ENCODE measurements at regions not wholly inside any gene's neighbourhood (a gene's known extent, or its start where the extent isn't known, plus 50 kb on each side); places are given as distances from the start of the nearest gene placed in this dataset.
A peak's percentile ranks its signal among the peaks of the same experiment; 100 is the strongest.

GRCh38 chr2:16130541-16130880 is 190.2 kb downstream of the MYCN start:
- DNase-seq (ENCODE audit: low read depth): no peak
- TF ChIP-seq CTCF (IDR thresholded peaks at IDR 0.05; ENCODE audit: insufficient read depth, low read length, severe bottlenecking): no peak
- no peaks in the 10 kb centered on the region for H3K27me3 ChIP-seq (ENCODE audit: control insufficient read depth, insufficient read depth, low read length)
- H3K36me3 ChIP-seq (ENCODE audit: control insufficient read depth, insufficient read depth, low read length): no peaks in the 10 kb centered on the region
- FAIRE-seq: no peak
- H3K4me3 ChIP-seq (ENCODE audit: low read depth, low read length): no peak overlapping the region

- Histone ChIP-seq H3K27me3 (ENCODE audit: control insufficient read depth, insufficient read depth, low read length) (no peaks in the 10 kb centered on the region), H3K36me3 (ENCODE audit: control insufficient read depth, insufficient read depth, low read length) (no peaks in the 10 kb centered on the region), H3K4me3 (ENCODE audit: low read depth, low read length) (no peak overlapping the region)
- DNase-seq (ENCODE audit: low read depth) (no peak), FAIRE-seq (no peak)
- TF ChIP-seq CTCF (IDR thresholded peaks at IDR 0.05; ENCODE audit: insufficient read depth, low read length, severe bottlenecking): no peak
These were observed 189.6 kb downstream of the MYCN start for GRCh38 chr2:16129716-16130540.

GRCh38 chr2:16128746-16129610 is 188.6 kb downstream of the MYCN start:
- TF ChIP-seq CTCF (IDR thresholded peaks at IDR 0.05; ENCODE audit: insufficient read depth, low read length, severe bottlenecking): no peak
- H3K4me3 ChIP-seq (ENCODE audit: low read depth, low read length): no peak overlapping the region
- no peaks in the 10 kb centered on the region for H3K36me3 ChIP-seq (ENCODE audit: control insufficient read depth, insufficient read depth, low read length)
- no peak for DNase-seq (ENCODE audit: low read depth)
- H3K27me3 ChIP-seq (ENCODE audit: control insufficient read depth, insufficient read depth, low read length): no peaks in the 10 kb centered on the region
- no peak for FAIRE-seq

- H3K4me3 ChIP-seq (ENCODE audit: low read depth, low read length): no peak overlapping the region
- no peak for TF ChIP-seq CTCF (IDR thresholded peaks at IDR 0.05; ENCODE audit: insufficient read depth, low read length, severe bottlenecking)
- DNase-seq (ENCODE audit: low read depth) (no peak), FAIRE-seq (peak; percentile 55)
- no peaks in the 10 kb centered on the region for H3K27me3 ChIP-seq (ENCODE audit: control insufficient read depth, insufficient read depth, low read length)
- no peaks in the 10 kb centered on the region for H3K36me3 ChIP-seq (ENCODE audit: control insufficient read depth, insufficient read depth, low read length)
These were observed 187.6 kb downstream of the MYCN start for GRCh38 chr2:16127958-16128357.

- no peak overlapping the region for H3K4me3 ChIP-seq (ENCODE audit: low read depth, low read length)
- no peaks in the 10 kb centered on the region for H3K27me3 ChIP-seq (ENCODE audit: control insufficient read depth, insufficient read depth, low read length)
- DNase-seq (ENCODE audit: low read depth): no peak
- no peak for TF ChIP-seq CTCF (IDR thresholded peaks at IDR 0.05; ENCODE audit: insufficient read depth, low read length, severe bottlenecking)
- H3K36me3 ChIP-seq (ENCODE audit: control insufficient read depth, insufficient read depth, low read length): no peaks in the 10 kb centered on the region
- FAIRE-seq: no peak
These were observed 187.1 kb downstream of the MYCN start for GRCh38 chr2:16127276-16127940.
